ENCODE measurements at regions not wholly inside any gene's neighbourhood (a gene's known extent, or its start where the extent isn't known, plus 50 kb on each side); places are given as distances from the start of the nearest gene placed in this dataset.

DNA sequence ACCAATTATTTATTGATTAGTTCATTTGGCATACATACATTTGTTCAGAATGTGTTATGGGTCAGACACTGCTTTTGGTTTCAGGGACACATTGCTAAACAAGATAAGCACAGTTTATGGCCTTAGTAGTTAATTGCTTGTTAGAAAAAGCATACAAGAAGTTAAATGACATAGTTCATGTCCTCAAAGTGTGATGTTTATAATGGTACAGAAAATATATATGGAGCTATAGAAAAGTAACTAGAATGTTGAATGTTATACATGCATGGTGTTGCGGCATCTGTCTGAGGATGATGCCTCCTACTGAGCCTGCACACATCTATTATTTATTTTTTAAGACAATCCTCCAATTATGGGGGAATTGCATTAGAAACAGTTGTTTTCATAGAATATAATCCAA lies 1476.3 kb upstream of the PCDH7 start:
- no peak for DNase-seq
- intact Hi-C loops (cut with DNase I): no loop called here

DNA sequence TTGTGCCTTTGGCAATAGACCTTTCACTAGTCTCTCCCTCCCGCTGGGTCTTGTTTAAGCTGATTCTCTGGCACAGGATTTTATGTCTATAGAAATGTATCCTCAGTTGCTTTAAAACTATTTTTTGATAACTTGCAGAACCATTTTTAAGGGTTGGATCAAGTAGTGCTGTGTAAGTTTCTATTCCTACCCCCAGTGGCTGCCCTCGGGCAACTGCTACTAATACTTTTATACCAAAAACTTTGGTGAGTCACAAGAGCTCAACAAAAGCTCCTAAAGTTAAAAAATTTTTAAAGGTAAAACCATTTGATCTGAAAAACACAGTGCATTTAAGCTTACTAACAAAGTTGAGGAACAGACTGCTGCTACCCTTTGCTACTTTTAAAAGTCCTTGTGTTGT lies 1460.6 kb upstream of the PCDH7 start:
- no peak for DNase-seq
- intact Hi-C loops (cut with DNase I): no loop called here

DNA sequence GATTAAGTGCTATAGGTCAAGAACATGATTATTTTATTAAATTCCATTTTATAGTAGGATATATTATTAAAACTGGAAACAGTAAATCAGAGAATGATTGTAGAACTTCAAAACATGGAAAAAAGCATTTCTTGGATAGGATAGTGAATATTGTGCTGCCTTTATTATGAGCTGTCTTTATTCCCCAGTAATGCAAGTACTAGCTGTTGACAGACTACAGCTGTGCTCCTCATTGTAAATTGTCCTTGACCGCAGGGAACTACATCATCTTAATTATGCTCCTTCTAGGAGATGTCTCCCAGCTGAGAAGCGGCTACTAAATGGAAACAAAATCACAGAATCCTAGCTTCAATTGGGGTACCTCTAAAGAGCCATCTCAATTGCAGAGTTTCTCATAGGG lies 1457.2 kb upstream of the PCDH7 start:
- intact Hi-C loops (cut with DNase I): no loop called here
- no peak for DNase-seq

DNA sequence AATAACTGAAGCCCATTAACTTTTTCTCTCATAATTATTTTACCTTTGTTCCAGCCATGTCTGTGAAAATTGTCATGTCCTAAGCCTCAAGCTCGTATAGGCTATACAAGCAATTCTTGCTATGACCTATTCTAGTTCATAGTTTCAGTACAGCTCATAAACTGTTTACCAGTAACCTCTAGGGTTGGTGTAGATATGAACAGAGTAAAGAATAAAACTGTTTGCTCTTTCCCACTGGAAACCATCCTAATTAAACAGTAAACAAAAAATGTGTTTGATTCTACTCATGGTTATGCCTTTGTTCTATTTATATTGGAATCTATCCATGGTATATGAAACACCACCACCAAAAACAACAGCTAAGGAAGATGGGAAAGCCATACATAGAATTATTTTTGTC lies 1444.0 kb upstream of the PCDH7 start:
- intact Hi-C loops (cut with DNase I): no loop called here
- no peak for DNase-seq

DNA sequence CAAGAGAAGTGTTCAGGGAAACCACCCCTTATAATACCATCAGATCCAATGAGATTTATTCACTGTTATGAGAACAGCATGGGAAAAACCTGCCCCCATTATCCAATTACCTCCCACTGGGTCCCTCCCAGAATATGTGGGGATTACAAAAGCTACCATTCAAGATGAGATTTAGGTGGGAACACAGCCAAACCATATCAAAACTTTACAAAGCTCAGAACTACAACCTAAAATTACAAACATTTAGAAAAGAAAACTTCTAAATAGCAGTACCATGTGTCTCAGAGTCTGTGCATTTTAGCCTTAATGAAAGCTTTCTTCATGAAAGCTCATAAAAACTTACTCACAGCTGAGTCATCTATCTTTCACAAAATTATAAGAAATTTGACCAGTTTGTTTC lies 1442.8 kb upstream of the PCDH7 start:
- intact Hi-C loops (cut with DNase I): no loop called here
- DNase-seq: no peak

DNA sequence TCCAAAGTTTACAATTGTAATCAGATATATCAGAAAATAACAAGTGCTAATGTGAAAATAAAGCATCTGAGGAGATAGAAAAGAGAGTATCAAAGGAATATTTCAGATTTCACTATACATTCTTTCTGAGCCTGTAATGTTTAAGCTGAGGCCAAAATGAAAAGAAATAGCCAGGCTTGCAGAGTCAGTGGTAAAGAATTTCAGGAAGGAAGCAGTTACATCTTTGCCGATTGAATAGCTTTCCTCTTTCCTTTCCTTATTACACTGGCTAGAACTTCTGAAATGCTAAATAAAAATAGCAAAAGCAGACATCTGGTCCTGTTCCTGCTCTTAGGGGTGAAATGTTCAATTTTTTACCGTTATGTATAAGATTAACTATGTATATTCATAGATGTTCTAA lies 1441.6 kb upstream of the PCDH7 start:
- no peak for DNase-seq
- intact Hi-C loops (cut with DNase I): no loop called here

DNA sequence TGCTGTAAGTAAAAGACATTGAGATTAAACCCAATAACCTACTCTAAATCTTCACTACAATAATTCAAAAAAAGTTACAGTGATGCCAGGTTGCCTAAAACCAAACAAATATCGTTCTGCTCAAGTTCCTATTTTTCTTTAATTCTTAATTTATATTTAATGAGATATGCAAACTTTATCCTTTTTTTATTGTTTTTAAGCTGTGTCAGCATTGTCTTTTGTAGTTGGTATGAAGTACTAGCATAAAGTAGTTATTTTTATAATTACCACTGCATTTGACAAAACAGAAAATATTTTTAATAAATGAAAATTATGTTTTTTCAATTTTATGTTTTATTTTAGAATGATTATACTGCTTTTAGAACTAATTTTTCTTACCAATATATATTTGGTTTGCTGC lies 1431.1 kb upstream of the PCDH7 start:
- intact Hi-C loops (cut with DNase I): no loop called here
- DNase-seq: no peak

DNA sequence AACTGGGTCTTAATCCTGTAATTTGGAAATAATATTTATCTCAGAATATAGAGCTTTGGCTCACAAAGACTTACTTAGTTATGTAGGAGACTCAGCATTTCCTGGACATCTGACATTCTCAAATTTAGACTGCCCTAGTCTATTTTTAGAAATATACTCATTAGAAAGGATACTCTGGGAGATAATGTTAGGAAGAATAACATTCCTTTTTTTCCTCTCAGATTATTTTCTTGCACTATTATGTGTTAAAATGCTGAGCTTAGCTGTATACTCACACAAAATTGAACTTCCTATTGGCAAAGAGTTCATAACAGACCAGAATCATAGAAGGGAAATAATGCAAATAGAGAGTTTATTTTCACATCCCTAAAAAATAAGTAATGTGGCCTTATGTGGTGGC lies 1424.9 kb upstream of the PCDH7 start:
- intact Hi-C loops (cut with DNase I): no loop called here
- DNase-seq: no peak

DNA sequence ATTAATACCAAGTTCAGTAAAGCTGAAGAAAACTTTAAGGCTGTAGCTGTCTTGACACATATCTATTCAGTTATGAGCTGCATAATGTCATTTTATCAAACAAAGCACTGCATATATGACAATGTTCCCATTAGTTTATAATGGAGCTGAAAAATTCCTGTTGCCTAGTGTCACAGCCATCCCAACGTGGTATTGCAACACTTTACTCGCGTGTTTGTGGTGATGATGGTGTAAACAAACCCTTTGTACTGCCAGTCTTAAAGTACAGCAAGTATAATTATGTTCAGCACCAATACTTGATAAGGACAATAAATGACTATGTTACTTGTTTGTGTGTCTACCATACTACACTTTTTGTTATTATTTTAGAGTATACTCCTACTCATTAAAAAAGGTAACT lies 1415.6 kb upstream of the PCDH7 start:
- intact Hi-C loops (cut with DNase I): no loop called here

DNA sequence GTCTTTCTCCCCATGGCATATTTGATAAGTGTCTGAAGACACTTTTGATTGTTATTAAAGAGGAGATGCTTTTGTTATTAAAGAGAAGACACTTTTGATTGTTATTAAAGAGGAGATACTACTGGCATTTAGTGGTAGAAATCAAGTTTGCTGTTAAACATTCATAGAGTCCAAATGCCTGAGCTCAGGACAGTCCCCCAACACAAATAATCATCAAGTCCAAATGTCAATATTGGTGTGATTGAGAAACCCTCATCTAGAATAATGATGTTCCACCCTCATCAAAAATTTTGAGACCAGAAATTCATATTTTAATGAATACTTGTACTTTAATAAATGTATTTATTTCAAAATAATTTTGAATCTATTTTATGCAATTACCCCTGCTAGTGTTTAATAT lies 1412.9 kb upstream of the PCDH7 start:
- no peak for DNase-seq
- intact Hi-C loops (cut with DNase I): no loop called here

More for the DNA sequence above, 1415.6 kb upstream of the PCDH7 start:
- DNase-seq: no peak

DNA sequence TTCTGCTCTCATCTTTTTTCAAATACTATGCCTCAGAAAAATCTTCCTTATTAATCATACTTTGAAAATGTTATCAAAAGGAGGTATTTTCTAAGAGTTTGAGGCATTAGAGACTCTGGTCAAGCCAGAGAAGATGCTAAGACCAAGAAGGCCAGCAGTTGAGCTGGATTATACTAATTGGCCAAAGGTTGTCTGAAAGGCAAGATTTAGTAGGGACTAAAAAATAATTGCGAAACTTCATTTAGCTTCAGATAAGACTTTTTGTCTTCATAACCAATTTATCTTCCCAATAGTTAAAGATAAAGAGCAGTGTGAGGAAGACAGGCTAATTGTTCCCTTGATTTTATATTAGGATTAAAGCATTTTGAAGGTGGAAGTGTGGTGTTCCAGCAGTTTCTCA lies 1412.4 kb upstream of the PCDH7 start:
- intact Hi-C loops (cut with DNase I): no loop called here
- DNase-seq: no peak

DNA sequence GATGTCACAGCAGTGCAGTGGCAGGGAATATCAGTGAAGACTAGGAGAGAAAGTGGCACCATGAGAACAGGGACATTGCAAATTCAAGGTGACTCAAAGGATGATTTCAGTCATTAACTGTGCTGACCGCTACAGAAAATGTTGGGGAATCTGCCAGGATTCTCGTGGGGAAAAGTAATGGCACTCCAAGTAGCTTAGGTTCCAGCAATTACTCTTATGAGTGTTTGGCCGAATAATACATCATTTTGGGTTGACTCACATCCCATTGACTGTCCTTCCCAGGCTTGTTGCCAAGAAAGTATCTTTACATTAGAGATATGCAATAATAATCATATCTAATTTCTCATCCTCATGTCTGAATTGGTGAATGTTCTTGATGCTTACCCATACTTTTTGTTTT lies 1411.1 kb upstream of the PCDH7 start:
- no peak for DNase-seq
- intact Hi-C loops (cut with DNase I): no loop called here

DNA sequence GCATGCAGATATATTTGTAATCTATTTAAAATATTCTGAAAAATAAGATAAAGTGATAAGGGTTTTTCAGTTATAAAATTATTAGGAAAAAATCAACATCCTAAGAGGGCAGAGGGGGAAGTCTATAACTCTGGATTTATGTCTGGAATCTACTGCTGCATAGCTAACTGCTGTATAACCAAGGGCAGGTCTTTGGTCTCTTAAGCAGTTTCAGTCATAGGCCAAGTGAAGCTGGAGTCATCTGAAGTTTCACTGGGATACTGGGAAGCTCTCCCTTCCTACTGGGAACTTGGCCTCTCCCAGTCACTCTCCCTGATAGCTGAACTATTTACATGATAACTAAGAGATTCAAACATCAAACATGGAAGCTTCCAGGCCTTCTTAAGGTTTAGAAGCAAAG lies 1409.9 kb upstream of the PCDH7 start:
- intact Hi-C loops (cut with DNase I): no loop called here
- no peak for DNase-seq

DNA sequence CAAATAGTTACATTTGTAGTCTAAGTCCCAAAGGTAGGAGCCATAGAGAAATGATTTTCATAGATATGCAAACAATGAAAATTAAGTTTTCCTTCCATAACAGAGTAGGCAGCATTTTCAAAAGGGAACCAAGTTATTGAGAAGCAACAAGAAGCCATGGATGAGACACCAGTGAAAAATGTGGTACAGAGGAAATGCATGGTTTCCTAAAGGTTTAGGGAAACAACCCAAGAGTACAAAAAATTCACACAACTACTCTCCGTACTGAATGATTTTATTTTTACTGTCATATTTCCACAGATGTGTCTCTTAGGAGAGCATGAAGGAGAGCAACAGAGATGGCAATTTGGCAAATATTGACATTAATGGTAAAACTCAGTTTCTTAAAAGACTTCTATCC lies 1408.9 kb upstream of the PCDH7 start:
- DNase-seq: no peak
- intact Hi-C loops (cut with DNase I): no loop called here

DNA sequence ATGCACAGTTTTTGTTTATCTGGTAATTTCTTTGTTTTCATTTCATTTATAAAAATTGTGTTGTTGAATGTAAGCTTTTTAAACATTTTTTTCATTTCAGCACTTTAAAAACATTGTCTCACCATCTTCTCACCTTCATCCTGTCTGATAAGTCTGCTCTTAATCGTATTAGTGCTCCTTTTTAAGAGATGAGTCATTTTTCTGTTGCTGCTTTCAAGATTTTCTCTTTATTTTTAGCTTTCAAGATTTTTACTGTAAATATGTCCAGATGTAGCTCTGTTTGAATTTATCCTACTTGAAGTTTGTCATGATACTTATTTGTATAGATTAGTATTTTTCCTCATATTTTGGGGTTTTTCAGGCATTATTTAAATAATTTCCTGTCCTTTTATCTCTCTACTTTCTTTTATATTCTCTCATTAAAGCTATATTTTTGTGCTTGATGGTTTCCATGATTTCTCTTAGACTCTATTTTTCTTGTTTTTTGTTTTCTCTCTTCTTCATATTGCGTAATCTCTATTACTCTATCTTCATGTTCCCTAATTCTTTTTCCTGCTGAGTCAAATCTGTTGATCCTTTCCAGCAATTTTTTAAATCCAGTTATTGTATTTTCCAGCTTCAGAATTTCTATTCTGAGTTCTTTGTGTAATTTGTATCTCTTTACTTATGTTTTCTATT lies 1400.4 kb upstream of the PCDH7 start:
- intact Hi-C loops (cut with DNase I): no loop called here
- no peak for DNase-seq

DNA sequence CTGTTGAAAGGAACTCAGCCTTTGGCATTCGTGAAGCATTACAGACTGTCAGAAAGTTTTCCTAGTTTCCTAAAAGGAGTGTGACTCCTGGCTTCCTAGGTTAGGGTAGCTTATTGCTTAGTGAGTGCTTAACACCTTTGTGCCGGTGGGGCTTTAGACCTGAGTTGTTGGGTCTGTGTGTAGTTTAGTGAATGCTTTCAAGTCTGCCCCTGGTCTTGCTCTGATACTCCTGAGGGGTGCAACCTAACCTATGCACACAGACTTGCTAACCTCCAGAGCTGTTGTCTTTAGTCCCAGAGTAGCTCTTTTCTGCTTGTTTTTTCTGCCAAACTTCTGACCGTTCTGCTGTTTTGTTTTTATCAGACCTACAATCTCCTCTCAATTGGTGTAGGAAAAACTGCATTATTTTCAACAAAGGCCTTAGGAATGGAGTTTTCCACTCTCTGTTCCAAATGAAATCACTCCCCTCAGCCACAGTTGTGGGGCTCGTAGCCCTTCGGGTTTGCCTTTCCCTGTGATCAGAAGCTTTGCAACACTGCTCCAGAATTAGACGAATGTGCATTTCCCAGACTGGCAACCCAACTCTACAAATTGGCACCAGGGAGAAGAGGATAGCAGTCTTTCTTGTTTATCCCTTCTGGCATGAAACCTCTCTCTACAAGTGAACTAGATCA lies 1399.1 kb upstream of the PCDH7 start:
- no peak for DNase-seq
- intact Hi-C loops (cut with DNase I): no loop called here

DNA sequence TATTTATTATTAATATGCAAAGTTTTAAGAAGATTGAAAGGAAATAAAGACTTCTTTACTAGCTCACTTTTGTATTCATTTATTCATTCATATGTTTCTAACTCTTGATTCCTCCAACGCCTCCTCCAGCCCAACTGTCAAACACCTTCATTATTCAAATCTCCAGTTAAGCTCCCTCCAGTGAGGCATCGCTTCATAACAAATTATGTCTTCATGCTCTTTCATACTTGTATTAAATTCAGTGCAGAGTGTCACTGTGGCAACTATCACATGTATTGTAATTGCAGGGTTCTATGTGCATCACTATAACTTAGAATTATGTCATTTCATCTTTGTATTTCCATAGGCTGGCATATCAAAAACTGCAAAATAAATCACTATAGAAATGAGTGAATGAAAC lies 1394.2 kb upstream of the PCDH7 start:
- peak in 20 of 42 donors; percentile 2 to 70 (median 27) for DNase-seq
- intact Hi-C loops (cut with DNase I): no loop called here

DNA sequence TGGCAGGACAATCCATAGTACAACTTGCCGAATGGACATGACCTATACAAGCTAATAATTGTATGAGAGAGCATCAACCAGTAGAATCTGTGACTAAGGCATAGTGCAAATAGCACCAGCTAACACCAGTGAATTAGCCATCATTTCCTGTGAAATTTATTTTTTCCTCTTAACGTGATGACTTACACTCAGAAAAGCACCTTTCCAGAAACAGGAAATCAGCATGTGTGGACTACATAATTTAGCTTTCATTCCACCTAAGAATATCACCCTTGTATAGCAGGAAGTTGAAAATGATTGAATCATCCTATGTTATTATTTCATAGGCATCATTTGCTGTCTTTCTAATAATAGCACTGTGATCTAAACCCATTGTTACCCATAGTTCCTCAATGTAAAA lies 1393.4 kb upstream of the PCDH7 start:
- no peak for DNase-seq
- intact Hi-C loops (cut with DNase I): no loop called here

DNA sequence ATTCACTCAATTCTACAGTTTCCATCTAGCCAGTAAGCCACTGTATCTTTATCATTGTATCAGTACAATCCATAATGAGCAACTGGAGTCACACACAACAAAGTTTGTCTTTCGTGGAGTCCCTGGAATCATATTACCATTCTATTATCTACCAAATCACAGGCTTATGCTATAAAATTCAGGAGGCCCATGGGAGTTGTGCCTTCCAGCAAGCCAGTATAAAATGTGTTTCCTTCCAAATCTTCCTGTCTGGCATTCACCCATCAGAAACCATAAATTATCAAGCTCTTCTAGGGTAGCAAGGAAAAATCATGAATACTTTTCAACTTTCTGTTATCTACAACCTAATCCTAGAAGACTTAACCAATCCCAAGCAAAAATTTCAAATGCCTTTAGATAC lies 1383.3 kb upstream of the PCDH7 start:
- intact Hi-C loops (cut with DNase I): no loop called here
- no peak for DNase-seq

DNA sequence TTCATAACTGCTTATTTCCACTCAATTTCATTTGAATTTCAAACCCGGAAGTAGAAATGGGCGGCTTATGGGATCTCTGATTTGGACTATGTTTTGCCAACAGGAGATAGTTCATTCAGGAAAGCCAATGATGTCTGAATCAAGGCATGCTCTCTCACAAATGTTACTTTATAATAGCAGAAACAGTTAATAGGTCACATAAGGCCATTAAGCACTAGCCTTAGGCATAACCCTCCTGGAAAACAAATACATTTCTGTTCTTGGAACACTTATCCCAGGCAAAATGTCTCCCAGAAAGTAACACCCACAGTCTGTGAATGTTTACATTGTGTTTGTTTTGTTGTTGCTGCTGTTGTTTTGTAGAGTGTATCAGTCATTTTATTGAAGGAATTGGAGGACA lies 1347.2 kb upstream of the PCDH7 start:
- DNase-seq: no peak
- intact Hi-C loops (cut with DNase I): no loop called here

DNA sequence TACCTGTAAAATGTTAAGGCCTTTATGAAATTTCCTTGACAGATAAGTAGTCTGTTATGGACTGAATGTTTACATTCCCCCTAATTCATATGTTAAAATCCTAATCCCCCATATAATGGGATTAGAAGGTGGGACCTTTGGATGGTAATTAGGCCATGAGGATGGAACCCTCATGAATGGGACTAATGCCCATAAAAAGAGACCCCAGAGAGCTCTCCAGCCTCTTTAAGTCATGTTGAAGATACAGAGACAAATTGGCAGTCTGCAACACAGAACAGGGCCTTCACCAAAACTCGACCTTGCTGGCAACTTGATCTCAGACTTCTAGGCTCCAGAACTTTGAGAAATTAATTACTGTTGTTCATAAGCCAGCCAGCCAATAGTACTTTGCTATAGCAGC lies 1344.5 kb upstream of the PCDH7 start:
- no peak for DNase-seq
- intact Hi-C loops (cut with DNase I): no loop called here

Measured in head of caudate nucleus (tissue), 42 donors.